ENCODE measurements at regions not wholly inside any gene's neighbourhood (a gene's known extent, or its start where the extent isn't known, plus 50 kb on each side); places are given as distances from the start of the nearest gene placed in this dataset.

DNA sequence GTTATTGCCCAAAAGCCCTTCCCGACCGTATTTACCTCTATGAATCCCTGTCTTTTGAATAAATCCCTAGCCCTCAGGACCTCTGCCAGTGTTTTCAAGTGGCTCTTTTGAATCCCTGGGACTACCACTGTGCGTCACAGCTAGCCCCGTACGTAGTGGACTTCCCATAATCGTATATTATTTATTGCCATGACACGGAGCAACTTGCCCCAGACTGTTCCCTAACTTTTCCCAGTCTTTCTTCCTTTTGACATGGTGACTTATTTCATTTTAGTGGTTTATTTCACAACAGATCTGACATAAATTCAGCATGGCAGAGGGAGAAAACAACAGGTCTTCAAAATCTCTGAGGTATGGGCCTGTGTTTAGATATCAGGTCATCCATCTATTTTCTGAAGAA is 318.6 kb upstream of the KLF6 start:
- TF ChIP-seq, protein P1, sequence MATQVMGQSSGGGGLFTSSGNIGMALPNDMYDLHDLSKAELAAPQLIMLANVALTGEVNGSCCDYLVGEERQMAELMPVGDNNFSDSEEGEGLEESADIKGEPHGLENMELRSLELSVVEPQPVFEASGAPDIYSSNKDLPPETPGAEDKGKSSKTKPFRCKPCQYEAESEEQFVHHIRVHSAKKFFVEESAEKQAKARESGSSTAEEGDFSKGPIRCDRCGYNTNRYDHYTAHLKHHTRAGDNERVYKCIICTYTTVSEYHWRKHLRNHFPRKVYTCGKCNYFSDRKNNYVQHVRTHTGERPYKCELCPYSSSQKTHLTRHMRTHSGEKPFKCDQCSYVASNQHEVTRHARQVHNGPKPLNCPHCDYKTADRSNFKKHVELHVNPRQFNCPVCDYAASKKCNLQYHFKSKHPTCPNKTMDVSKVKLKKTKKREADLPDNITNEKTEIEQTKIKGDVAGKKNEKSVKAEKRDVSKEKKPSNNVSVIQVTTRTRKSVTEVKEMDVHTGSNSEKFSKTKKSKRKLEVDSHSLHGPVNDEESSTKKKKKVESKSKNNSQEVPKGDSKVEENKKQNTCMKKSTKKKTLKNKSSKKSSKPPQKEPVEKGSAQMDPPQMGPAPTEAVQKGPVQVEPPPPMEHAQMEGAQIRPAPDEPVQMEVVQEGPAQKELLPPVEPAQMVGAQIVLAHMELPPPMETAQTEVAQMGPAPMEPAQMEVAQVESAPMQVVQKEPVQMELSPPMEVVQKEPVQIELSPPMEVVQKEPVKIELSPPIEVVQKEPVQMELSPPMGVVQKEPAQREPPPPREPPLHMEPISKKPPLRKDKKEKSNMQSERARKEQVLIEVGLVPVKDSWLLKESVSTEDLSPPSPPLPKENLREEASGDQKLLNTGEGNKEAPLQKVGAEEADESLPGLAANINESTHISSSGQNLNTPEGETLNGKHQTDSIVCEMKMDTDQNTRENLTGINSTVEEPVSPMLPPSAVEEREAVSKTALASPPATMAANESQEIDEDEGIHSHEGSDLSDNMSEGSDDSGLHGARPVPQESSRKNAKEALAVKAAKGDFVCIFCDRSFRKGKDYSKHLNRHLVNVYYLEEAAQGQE (IDR thresholded peaks at IDR 0.05; ENCODE audit: insufficient read depth in 1 of 2, low read depth in 2 of 2, low read length in 1 of 2) = no peak
- TF ChIP-seq TCF7L2 (IDR thresholded peaks at IDR 0.05; ENCODE audit: low read depth, low read length) = no peak
- TF ChIP-seq, protein P2, sequence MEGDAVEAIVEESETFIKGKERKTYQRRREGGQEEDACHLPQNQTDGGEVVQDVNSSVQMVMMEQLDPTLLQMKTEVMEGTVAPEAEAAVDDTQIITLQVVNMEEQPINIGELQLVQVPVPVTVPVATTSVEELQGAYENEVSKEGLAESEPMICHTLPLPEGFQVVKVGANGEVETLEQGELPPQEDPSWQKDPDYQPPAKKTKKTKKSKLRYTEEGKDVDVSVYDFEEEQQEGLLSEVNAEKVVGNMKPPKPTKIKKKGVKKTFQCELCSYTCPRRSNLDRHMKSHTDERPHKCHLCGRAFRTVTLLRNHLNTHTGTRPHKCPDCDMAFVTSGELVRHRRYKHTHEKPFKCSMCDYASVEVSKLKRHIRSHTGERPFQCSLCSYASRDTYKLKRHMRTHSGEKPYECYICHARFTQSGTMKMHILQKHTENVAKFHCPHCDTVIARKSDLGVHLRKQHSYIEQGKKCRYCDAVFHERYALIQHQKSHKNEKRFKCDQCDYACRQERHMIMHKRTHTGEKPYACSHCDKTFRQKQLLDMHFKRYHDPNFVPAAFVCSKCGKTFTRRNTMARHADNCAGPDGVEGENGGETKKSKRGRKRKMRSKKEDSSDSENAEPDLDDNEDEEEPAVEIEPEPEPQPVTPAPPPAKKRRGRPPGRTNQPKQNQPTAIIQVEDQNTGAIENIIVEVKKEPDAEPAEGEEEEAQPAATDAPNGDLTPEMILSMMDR (IDR thresholded peaks at IDR 0.05) = no peak

Measured in Panc1 (cell line).